Liver (tissue), 3 donors: ENCODE measurements at regions not wholly inside any gene's neighbourhood (a gene's known extent, or its start where the extent isn't known, plus 50 kb on each side); places are given as distances from the start of the nearest gene placed in this dataset.

ENCODE experiments used
- CTCF ChIP-seq: fragments of 150-350 bp; IDR thresholded peaks from 2 replicates; pipeline ENCODE4 v1.5.1; 2017; ENCODE audit warnings: improper control_type of control experiment, low read depth, low read length; ENCODE audit not compliant: missing input control
- EGR1 ChIP-seq, 2 donors: IDR thresholded peaks; 2 replicates each; pipeline ENCODE4 v1.6.1; 2016 to 2018; ENCODE audit warnings: antibody characterized with exemption in 2 of 2, low read depth in 2 of 2
- GABPA ChIP-seq, 2 donors: IDR thresholded peaks in 1 of 2; conservative IDR thresholded peaks in 1 of 2; 2 replicates each; pipeline ENCODE4 v1.6.1; 2016; ENCODE audit warnings: antibody characterized with exemption in 2 of 2, mild to moderate bottlenecking in 1 of 2, moderate library complexity in 1 of 2
- MAX ChIP-seq: IDR thresholded peaks from 2 replicates; pipeline ENCODE4 v1.6.1; 2016; ENCODE audit warnings: antibody characterized with exemption
- NR2F2 ChIP-seq: IDR thresholded peaks from 2 replicates; pipeline ENCODE4 v1.6.1; 2016; ENCODE audit warnings: antibody characterized with exemption
- REST ChIP-seq: IDR thresholded peaks from 2 replicates; pipeline ENCODE4 v1.6.1; 2016; ENCODE audit warnings: antibody characterized with exemption, mild to moderate bottlenecking
- RXRA ChIP-seq, 2 donors: IDR thresholded peaks; 2 replicates each; pipeline ENCODE4 v1.6.1; 2017 to 2018; ENCODE audit warnings: antibody characterized with exemption in 2 of 2, mild to moderate bottlenecking in 1 of 2
- TAF1 ChIP-seq: conservative IDR thresholded peaks from 2 replicates; pipeline ENCODE4 v1.6.1; 2016; ENCODE audit warnings: antibody characterized with exemption, mild to moderate bottlenecking
- donor health status: healthy.
- donor health status: healthy.

GRCh38 chr3:6392123-6392522, 468.8 kb upstream of the GRM7 start:
- TF ChIP-seq CTCF (no peak), MAX (no peak), EGR1 (IDR thresholded peaks at IDR 0.05; ENCODE audit: low read depth in 2 of 2) (no peak), NR2F2 (no peak), REST (no peak), RXRA (IDR thresholded peaks at IDR 0.05) (no peak), TAF1 (no peak), GABPA (IDR thresholded peaks at IDR 0.05 in 1 of 2, conservative IDR thresholded peaks at IDR 0.05 in 1 of 2) (no peak)
